HepG2 (cell line): ENCODE measurements at regions not wholly inside any gene's neighbourhood (a gene's known extent, or its start where the extent isn't known, plus 50 kb on each side); places are given as distances from the start of the nearest gene placed in this dataset.

Experiments used
- ATAC-seq: fragments of 200-7000 bp; cut with Tn5 transposase; 3 replicates; pipeline ENCODE4 v1.9.1; 2020; ENCODE audit warnings: mild to moderate bottlenecking, moderate library complexity
- BruUV-seq: library from RNA; stranded (reverse); fragments of 400-500 nt; replicated peaks from 2 replicates; lab custom pipeline; 2021; lab: Mats Ljungman, UMichigan
- CTCF ChIA-PET: fragments of 300-600 bp; formaldehyde crosslinking; extraction: SDS; loops from one replicate; lab custom pipeline; 2021; ENCODE audit warnings: low total read pairs, inconsistent platforms, low intra/inter-chr PET ratio; lab: Yijun Ruan, JAX
- POLR2A ChIA-PET: fragments of 350-600 bp; sonication (Branson Sonifier 250); formaldehyde crosslinking; loops from one replicate; lab custom pipeline; 2020; ENCODE audit warnings: antibody characterized with exemption, inconsistent platforms; lab: Yijun Ruan, JAX
- DNase-seq: peaks from one replicate; pipeline ENCODE4 v3.0.0-alpha.2; 2015; ENCODE audit warnings: low spot score
- FAIRE-seq: peaks from 3 replicates; lab custom pipeline; 2011; peaks lifted over from hg19 to GRCh38; lab: Jason Lieb, UNC
- H2AFZ ChIP-seq: one replicate; pipeline ENCODE4 v1.6.1; 2011; ENCODE audit warnings: low read length, inconsistent platforms
- H3K27ac ChIP-seq: fragments of 300-600 bp; 3 replicates; pipeline ENCODE4 v1.8.0; 2011; ENCODE audit warnings: mixed run types, mild to moderate bottlenecking, mixed read lengths, low read length, inconsistent platforms; ENCODE audit not compliant: insufficient read depth; ENCODE audit errors: extremely low read length
- H3K27me3 ChIP-seq, 2 experiments: fragments of 200-600 bp in 1 of 2; 2 replicates in 1 of 2; 3 replicates in 1 of 2; pipeline versions ENCODE4 v1.6.0 to v1.8.0; 2011; ENCODE audit warnings: low read length in 2 of 2, mild to moderate bottlenecking in 2 of 2, moderate library complexity in 2 of 2, inconsistent platforms in 1 of 2; ENCODE audit not compliant: insufficient read depth in 2 of 2, control insufficient read depth in 1 of 2
- H3K36me3 ChIP-seq, 2 experiments: fragments of 200-600 bp in 1 of 2; replicated peaks in 1 of 2; 2 replicates in 1 of 2; 3 replicates in 1 of 2; pipeline versions ENCODE4 v1.5.1 to v1.8.0; 2011; ENCODE audit warnings: low read length in 2 of 2, inconsistent platforms in 1 of 2; ENCODE audit not compliant: insufficient read depth in 2 of 2, control insufficient read depth in 1 of 2
- H3K4me1 ChIP-seq: 2 replicates; pipeline ENCODE4 v1.5.1; 2012; ENCODE audit warnings: low read length, inconsistent platforms; ENCODE audit not compliant: insufficient read depth
- H3K4me2 ChIP-seq: 2 replicates; pipeline ENCODE4 v1.6.0; 2011; ENCODE audit warnings: low read depth, low read length, inconsistent platforms
- H3K4me3 ChIP-seq, 3 experiments: fragments of 200-600 bp in 1 of 3; sonication (generic), shearing (Covaris generic) in 1 of 3; replicated peaks in 1 of 3; 2 replicates each; pipeline ENCODE4 v1.5.1; 2011 to 2016; ENCODE audit warnings: low read length in 3 of 3, inconsistent platforms in 2 of 3, low read depth in 2 of 3, mild to moderate bottlenecking in 2 of 3, control low read depth in 1 of 3, mixed read lengths in 1 of 3; ENCODE audit not compliant: insufficient read depth in 1 of 3
- H3K79me2 ChIP-seq: one replicate; pipeline ENCODE4 v1.6.1; 2011; ENCODE audit warnings: low read length, inconsistent platforms; ENCODE audit not compliant: insufficient read depth
- H3K9ac ChIP-seq: 2 replicates; pipeline ENCODE4 v1.6.0; 2011; ENCODE audit warnings: mild to moderate bottlenecking, low read depth, low read length, inconsistent platforms; ENCODE audit not compliant: insufficient read depth
- H3K9me3 ChIP-seq: 2 replicates; pipeline ENCODE4 v1.5.1; 2012; ENCODE audit warnings: mild to moderate bottlenecking, low read length
- H4K20me1 ChIP-seq: 2 replicates; pipeline ENCODE4 v1.6.0; 2011; ENCODE audit warnings: inconsistent platforms, mild to moderate bottlenecking, low read length, moderate library complexity; ENCODE audit not compliant: insufficient read depth
- ARID4A ChIP-seq: sonication (generic); formaldehyde crosslinking; IDR thresholded peaks from 2 replicates; pipeline ENCODE4 v1.5.0; 2020; ENCODE audit warnings: mild to moderate bottlenecking, missing genetic modification reagents, borderline replicate concordance
- DBP ChIP-seq: sonication (generic); formaldehyde crosslinking; IDR thresholded peaks from 2 replicates; pipeline ENCODE4 v1.4.0; 2020; ENCODE audit warnings: missing genetic modification reagents; ENCODE audit errors: not compliant biosample characterization
- KLF11 ChIP-seq: IDR thresholded peaks from 2 replicates; pipeline ENCODE4 v1.6.1; 2016; ENCODE audit warnings: missing compliant biosample characterization
- MXD3 ChIP-seq: IDR thresholded peaks from 2 replicates; pipeline ENCODE4 v1.6.1; 2016; ENCODE audit warnings: mild to moderate bottlenecking, missing biosample characterization, missing genetic modification reagents
- SRF ChIP-seq: IDR thresholded peaks from 2 replicates; pipeline ENCODE4 v1.6.1; 2011; ENCODE audit warnings: mild to moderate bottlenecking, low read depth, low read length, moderate library complexity
- TFE3 ChIP-seq: IDR thresholded peaks from 2 replicates; pipeline ENCODE4 v1.6.1; 2016
- U2AF1 ChIP-seq: fragments of 200-400 bp; formaldehyde crosslinking; optimal IDR thresholded peaks from 2 replicates; pipeline ENCODE3; 2017; ENCODE audit warnings: mild to moderate bottlenecking, low read depth, low read length
- ZNF225 ChIP-seq: sonication (generic); formaldehyde crosslinking; IDR thresholded peaks from 2 replicates; pipeline ENCODE4 v1.4.0; 2020; ENCODE audit warnings: mild to moderate bottlenecking, missing genetic modification reagents
- ZNF235 ChIP-seq: sonication (generic); formaldehyde crosslinking; IDR thresholded peaks from 2 replicates; pipeline ENCODE4 v1.8.1; 2023; ENCODE audit warnings: mild to moderate bottlenecking, missing genetic modification reagents, borderline replicate concordance
- ZNF354B ChIP-seq: sonication (generic); formaldehyde crosslinking; IDR thresholded peaks from 2 replicates; pipeline ENCODE4 v1.8.0; 2022; ENCODE audit warnings: mild to moderate bottlenecking, missing genetic modification reagents
- ZNF414 ChIP-seq: sonication (generic); formaldehyde crosslinking; IDR thresholded peaks from 2 replicates; pipeline ENCODE4 v1.5.0; 2020; ENCODE audit warnings: missing genetic modification reagents
- ZNF496 ChIP-seq: sonication (generic); formaldehyde crosslinking; IDR thresholded peaks from 2 replicates; pipeline ENCODE4 v1.8.1; 2023; ENCODE audit warnings: mild to moderate bottlenecking, moderate library complexity, missing genetic modification reagents; ENCODE audit not compliant: insufficient replicate concordance
- ZNF83 ChIP-seq: sonication (generic); formaldehyde crosslinking; IDR thresholded peaks from 2 replicates; pipeline ENCODE4 v1.4.0; 2020; ENCODE audit warnings: missing genetic modification reagents, mild to moderate bottlenecking, borderline replicate concordance
- WGBS: methylation state at CpG from one replicate; pipeline ENCODE4 v1.1.6; 2017; ENCODE audit warnings: low lambda C conversion rate; 5-methylcytosine and 5-hydroxymethylcytosine counted together
- in situ Hi-C: cut with HindIII; loops from 2 replicates; pipeline ENCODE4 v1.10.0; 2017; ENCODE audit warnings: low pct_unique_long_range_greater_than_20kb; ENCODE audit not compliant: extremely low pct_ligation_motif_present
- intact Hi-C: fragments of 100-400 bp; cut with micrococcal nuclease; formaldehyde crosslinking; loops from one replicate; pipeline ENCODE4 v1.10.0; 2022; ENCODE audit not compliant: unreplicated experiment

GRCh38 chr5:53309653-53310052, 170.8 kb upstream of the FST start:
- Histone ChIP-seq H3K27ac (no peak overlapping the region), H4K20me1 (no peaks in the 10 kb centered on the region), H3K4me2 (no peak overlapping the region), H3K4me3 (no peak overlapping the region), H3K36me3 (no peaks in the 10 kb centered on the region), H3K9ac (no peak overlapping the region), H2AFZ (no peak overlapping the region), H3K9me3 (no peaks in the 10 kb centered on the region), H3K79me2 (no peaks in the 10 kb centered on the region), H3K4me1 (no peaks in the 10 kb centered on the region), H3K27me3 (no peaks in the 10 kb centered on the region)
- no peak for DNase-seq
- intact Hi-C loops = no loop called here
- no peak for FAIRE-seq
- POLR2A ChIA-PET = no interaction called here
- no peak for TF ChIP-seq ARID4A (CRISPR knock-in tag)
- TF ChIP-seq ZNF496 (CRISPR knock-in tag) = no peak
- TF ChIP-seq MXD3 (CRISPR knock-in tag) = no peak
- no peak for TF ChIP-seq ZNF235 (CRISPR knock-in tag)
- TF ChIP-seq DBP (CRISPR knock-in tag) = no peak
- no peak for TF ChIP-seq ZNF354B (CRISPR knock-in tag)
- no peak for TF ChIP-seq SRF
- no peak for TF ChIP-seq KLF11
- TF ChIP-seq TFE3 (CRISPR knock-in tag) = no peak
- TF ChIP-seq ZNF83 (CRISPR knock-in tag) = no peak
- no peak for TF ChIP-seq U2AF1
- TF ChIP-seq ZNF414 (CRISPR knock-in tag) = no peak
- TF ChIP-seq ZNF225 = no peak
- ATAC-seq = no peak
- 0% methylated on average over 2 of the region's 2 CpGs for WGBS
- no TSS peak for BruUV-seq
- in situ Hi-C loops = no loop called here
- CTCF ChIA-PET = no interaction called here
